ENCODE measurements at regions not wholly inside any gene's neighbourhood (a gene's known extent, or its start where the extent isn't known, plus 50 kb on each side); places are given as distances from the start of the nearest gene placed in this dataset.

GRCh38 chr11:70736937-70737640 lies 338.8 kb downstream of the CTTN start:
- in situ Hi-C loops (cut with HindIII; ENCODE audit: low pct_unique_long_range_greater_than_20kb, low sequenced_read_pairs) = no loop called here
- DNase-seq (ENCODE audit: low read depth in 1 of 2, low spot score in 1 of 2) = no peak

GRCh38 chr11:70737816-70738630 lies 339.7 kb downstream of the CTTN start:
- no peak for DNase-seq (ENCODE audit: low read depth in 1 of 2, low spot score in 1 of 2)
- in situ Hi-C loops (cut with HindIII; ENCODE audit: low pct_unique_long_range_greater_than_20kb, low sequenced_read_pairs) = no loop called here
- TF ChIP-seq JUND (IDR thresholded peaks at IDR 0.05; ENCODE audit: low read depth) = no peak

More at GRCh38 chr11:70736937-70737640, 338.8 kb downstream of the CTTN start:
- no peak for TF ChIP-seq JUND (IDR thresholded peaks at IDR 0.05; ENCODE audit: low read depth)

- no peak for DNase-seq (ENCODE audit: low read depth in 1 of 2, low spot score in 1 of 2)
- no peak for TF ChIP-seq JUND (IDR thresholded peaks at IDR 0.05; ENCODE audit: low read depth)
- in situ Hi-C loops (cut with HindIII; ENCODE audit: low pct_unique_long_range_greater_than_20kb, low sequenced_read_pairs) = no loop called here
These were observed 340.3 kb downstream of the CTTN start for GRCh38 chr11:70738661-70739060.

GRCh38 chr11:70739091-70739490 lies 340.8 kb downstream of the CTTN start:
- no peak for DNase-seq (ENCODE audit: low read depth in 1 of 2, low spot score in 1 of 2)
- TF ChIP-seq JUND (IDR thresholded peaks at IDR 0.05; ENCODE audit: low read depth) = no peak
- in situ Hi-C loops (cut with HindIII; ENCODE audit: low pct_unique_long_range_greater_than_20kb, low sequenced_read_pairs) = no loop called here

GRCh38 chr11:70739811-70740487 lies 341.6 kb downstream of the CTTN start:
- no peak for TF ChIP-seq JUND (IDR thresholded peaks at IDR 0.05; ENCODE audit: low read depth)
- in situ Hi-C loops (cut with HindIII; ENCODE audit: low pct_unique_long_range_greater_than_20kb, low sequenced_read_pairs) = no loop called here
- DNase-seq (ENCODE audit: low read depth in 1 of 2, low spot score in 1 of 2) = peak in 1 of 2 experiments; percentile 24

GRCh38 chr11:70740488-70740851 lies 342.1 kb downstream of the CTTN start:
- in situ Hi-C loops (cut with HindIII; ENCODE audit: low pct_unique_long_range_greater_than_20kb, low sequenced_read_pairs) = no loop called here
- no peak for DNase-seq (ENCODE audit: low read depth in 1 of 2, low spot score in 1 of 2)
- TF ChIP-seq JUND (IDR thresholded peaks at IDR 0.05; ENCODE audit: low read depth) = no peak

- in situ Hi-C loops (cut with HindIII; ENCODE audit: low pct_unique_long_range_greater_than_20kb, low sequenced_read_pairs) = no loop called here
- no peak for TF ChIP-seq JUND (IDR thresholded peaks at IDR 0.05; ENCODE audit: low read depth)
These were observed 342.8 kb downstream of the CTTN start for GRCh38 chr11:70741085-70741484.

GRCh38 chr11:70742553-70743291 lies 344.4 kb downstream of the CTTN start:
- DNase-seq (ENCODE audit: low read depth in 1 of 2, low spot score in 1 of 2) = no peak
- in situ Hi-C loops (cut with HindIII; ENCODE audit: low pct_unique_long_range_greater_than_20kb, low sequenced_read_pairs) = no loop called here
- no peak for TF ChIP-seq JUND (IDR thresholded peaks at IDR 0.05; ENCODE audit: low read depth)

More at GRCh38 chr11:70741085-70741484, 342.8 kb downstream of the CTTN start:
- DNase-seq (ENCODE audit: low read depth in 1 of 2, low spot score in 1 of 2) = no peak

- DNase-seq (ENCODE audit: low read depth in 1 of 2, low spot score in 1 of 2) = no peak
- in situ Hi-C loops (cut with HindIII; ENCODE audit: low pct_unique_long_range_greater_than_20kb, low sequenced_read_pairs) = no loop called here
- TF ChIP-seq JUND (IDR thresholded peaks at IDR 0.05; ENCODE audit: low read depth) = no peak
These were observed 345.0 kb downstream of the CTTN start for GRCh38 chr11:70743329-70743728.

- DNase-seq (ENCODE audit: low read depth in 1 of 2, low spot score in 1 of 2) = no peak
- no peak for TF ChIP-seq JUND (IDR thresholded peaks at IDR 0.05; ENCODE audit: low read depth)
- in situ Hi-C loops (cut with HindIII; ENCODE audit: low pct_unique_long_range_greater_than_20kb, low sequenced_read_pairs) = no loop called here
These were observed 345.6 kb downstream of the CTTN start for GRCh38 chr11:70743941-70744351.

- in situ Hi-C loops (cut with HindIII; ENCODE audit: low pct_unique_long_range_greater_than_20kb, low sequenced_read_pairs) = no loop called here
- no peak for DNase-seq (ENCODE audit: low read depth in 1 of 2, low spot score in 1 of 2)
- TF ChIP-seq JUND (IDR thresholded peaks at IDR 0.05; ENCODE audit: low read depth) = no peak
These were observed 346.3 kb downstream of the CTTN start for GRCh38 chr11:70744396-70745185.
